ENCODE measurements at regions not wholly inside any gene's neighbourhood (a gene's known extent, or its start where the extent isn't known, plus 50 kb on each side); places are given as distances from the start of the nearest gene placed in this dataset.

DNA sequence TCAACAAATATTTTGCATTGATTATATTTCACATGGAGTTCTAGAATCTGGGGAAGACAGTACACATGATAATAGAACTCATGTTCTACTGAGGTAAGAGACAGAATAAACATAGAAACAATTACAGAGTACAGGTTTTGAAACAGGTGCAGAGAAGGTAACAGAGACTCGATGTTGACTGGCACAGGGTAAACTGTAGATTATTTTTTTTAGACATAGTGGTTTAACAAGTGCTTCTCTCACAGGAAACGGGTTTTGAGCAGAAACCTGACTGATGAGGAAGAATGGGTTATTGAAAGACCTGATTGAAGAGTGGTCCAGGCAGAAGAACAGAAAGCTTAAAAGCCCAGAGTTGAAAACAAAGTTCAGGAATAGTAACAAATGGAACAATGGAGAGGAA, 1002.5 kb upstream of the FAM98A start:
- TF ChIP-seq, protein P1, sequence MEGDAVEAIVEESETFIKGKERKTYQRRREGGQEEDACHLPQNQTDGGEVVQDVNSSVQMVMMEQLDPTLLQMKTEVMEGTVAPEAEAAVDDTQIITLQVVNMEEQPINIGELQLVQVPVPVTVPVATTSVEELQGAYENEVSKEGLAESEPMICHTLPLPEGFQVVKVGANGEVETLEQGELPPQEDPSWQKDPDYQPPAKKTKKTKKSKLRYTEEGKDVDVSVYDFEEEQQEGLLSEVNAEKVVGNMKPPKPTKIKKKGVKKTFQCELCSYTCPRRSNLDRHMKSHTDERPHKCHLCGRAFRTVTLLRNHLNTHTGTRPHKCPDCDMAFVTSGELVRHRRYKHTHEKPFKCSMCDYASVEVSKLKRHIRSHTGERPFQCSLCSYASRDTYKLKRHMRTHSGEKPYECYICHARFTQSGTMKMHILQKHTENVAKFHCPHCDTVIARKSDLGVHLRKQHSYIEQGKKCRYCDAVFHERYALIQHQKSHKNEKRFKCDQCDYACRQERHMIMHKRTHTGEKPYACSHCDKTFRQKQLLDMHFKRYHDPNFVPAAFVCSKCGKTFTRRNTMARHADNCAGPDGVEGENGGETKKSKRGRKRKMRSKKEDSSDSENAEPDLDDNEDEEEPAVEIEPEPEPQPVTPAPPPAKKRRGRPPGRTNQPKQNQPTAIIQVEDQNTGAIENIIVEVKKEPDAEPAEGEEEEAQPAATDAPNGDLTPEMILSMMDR (IDR thresholded peaks at IDR 0.05), result no peak
- no peak for TF ChIP-seq EZH2phosphoT487 (IDR thresholded peaks at IDR 0.05)

Measured in neural progenitor cell (in vitro differentiated cells).